ENCODE measurements at regions not wholly inside any gene's neighbourhood (a gene's known extent, or its start where the extent isn't known, plus 50 kb on each side); places are given as distances from the start of the nearest gene placed in this dataset.
"Not testable (repeated sequence)": the region's sequence is repeated elsewhere in the genome, so short reads cannot be mapped to it uniquely, and the experiment has no call there.

GRCh38 chr11:64428693-64429092 lies 69.7 kb downstream of the RPS6KA4 start:
- DNase-seq: no peak

- DNase-seq: no peak
These were observed 71.0 kb downstream of the RPS6KA4 start for GRCh38 chr11:64429970-64430369.

GRCh38 chr11:64430645-64431044 lies 71.7 kb downstream of the RPS6KA4 start:
- DNase-seq: no peak

- no peak for DNase-seq
These were observed 77.0 kb downstream of the RPS6KA4 start for GRCh38 chr11:64436000-64436399.

- no peak for DNase-seq
These were observed 78.5 kb downstream of the RPS6KA4 start for GRCh38 chr11:64437426-64437825.

- no peak for DNase-seq
These were observed 80.2 kb downstream of the RPS6KA4 start for GRCh38 chr11:64438986-64439771.

- DNase-seq: not testable (repeated sequence)
These were observed 81.0 kb downstream of the RPS6KA4 start for GRCh38 chr11:64439772-64440491.

- no peak for DNase-seq
These were observed 82.2 kb downstream of the RPS6KA4 start for GRCh38 chr11:64441127-64441526.

GRCh38 chr11:64443001-64443400 lies 84.0 kb downstream of the RPS6KA4 start:
- no peak for DNase-seq

- peak in 1 of 2 donors; percentile 2 for DNase-seq
These were observed 86.0 kb downstream of the RPS6KA4 start for GRCh38 chr11:64444838-64445441.

- DNase-seq: no peak
These were observed 86.7 kb downstream of the RPS6KA4 start for GRCh38 chr11:64445651-64446050.

- peak; percentile 11 to 56 for DNase-seq
These were observed 89.1 kb downstream of the RPS6KA4 start for GRCh38 chr11:64447831-64448598.

GRCh38 chr11:64448599-64449380 lies 89.8 kb downstream of the RPS6KA4 start:
- peak; percentile 66 to 75 for DNase-seq

GRCh38 chr11:64449381-64450167 lies 90.6 kb downstream of the RPS6KA4 start:
- peak; percentile 72 to 75 for DNase-seq

- no peak for DNase-seq
These were observed 91.2 kb downstream of the RPS6KA4 start for GRCh38 chr11:64450168-64450560.

GRCh38 chr11:64451856-64452255 lies 92.9 kb downstream of the RPS6KA4 start:
- DNase-seq: no peak

- no peak for DNase-seq
These were observed 94.5 kb downstream of the RPS6KA4 start for GRCh38 chr11:64453466-64453865.

GRCh38 chr11:64455456-64456261 lies 96.7 kb downstream of the RPS6KA4 start:
- DNase-seq: no peak

- DNase-seq: no peak
These were observed 97.8 kb downstream of the RPS6KA4 start for GRCh38 chr11:64456509-64457320.
